ENCODE measurements at regions not wholly inside any gene's neighbourhood (a gene's known extent, or its start where the extent isn't known, plus 50 kb on each side); places are given as distances from the start of the nearest gene placed in this dataset.
"Not testable (repeated sequence)": the region's sequence is repeated elsewhere in the genome, so short reads cannot be mapped to it uniquely, and the experiment has no call there.

- Histone ChIP-seq H3K9me3 (ENCODE audit: control insufficient read depth in 2 of 2, low read length in 2 of 2) (peaks cover 0 to 5% of the 10 kb centered on the region in 2 donors), H3K4me1 (ENCODE audit: control insufficient read depth, insufficient read depth, low read length) (no peaks in the 10 kb centered on the region), H3K9ac (ENCODE audit: low read length in 2 of 2) (no peak overlapping the region), H3K4me3 (ENCODE audit: low read length in 2 of 2) (no peak overlapping the region), H3K36me3 (ENCODE audit: control insufficient read depth in 2 of 2, insufficient read depth in 2 of 2, low read length in 2 of 2) (no peaks in the 10 kb centered on the region), H3K27me3 (ENCODE audit: control insufficient read depth in 1 of 2, insufficient read depth in 2 of 2, low read length in 2 of 2) (no peaks in the 10 kb centered on the region), H3K27ac (ENCODE audit: low read length) (no peak overlapping the region)
Measured at GRCh38 chr18:55699233-55699765, 111.3 kb upstream of the TCF4 start.

GRCh38 chr18:55696811-55697210, 108.8 kb upstream of the TCF4 start:
- Histone ChIP-seq H3K9ac (ENCODE audit: low read length in 2 of 2) (no peak overlapping the region), H3K4me3 (ENCODE audit: low read length in 2 of 2) (no peak overlapping the region), H3K27me3 (ENCODE audit: control insufficient read depth in 1 of 2, insufficient read depth in 2 of 2, low read length in 2 of 2) (no peaks in the 10 kb centered on the region), H3K27ac (ENCODE audit: low read length) (no peak overlapping the region), H3K36me3 (ENCODE audit: control insufficient read depth in 2 of 2, insufficient read depth in 2 of 2, low read length in 2 of 2) (no peaks in the 10 kb centered on the region), H3K9me3 (ENCODE audit: control insufficient read depth in 2 of 2, low read length in 2 of 2) (no peaks in the 10 kb centered on the region), H3K4me1 (ENCODE audit: control insufficient read depth, insufficient read depth, low read length) (no peaks in the 10 kb centered on the region)

GRCh38 chr18:55695091-55695490, 107.1 kb upstream of the TCF4 start:
- Histone ChIP-seq H3K9me3 (ENCODE audit: control insufficient read depth in 2 of 2, low read length in 2 of 2) (no peaks in the 10 kb centered on the region), H3K27me3 (ENCODE audit: control insufficient read depth in 1 of 2, insufficient read depth in 2 of 2, low read length in 2 of 2) (no peaks in the 10 kb centered on the region), H3K4me3 (ENCODE audit: low read length in 2 of 2) (no peak overlapping the region), H3K4me1 (ENCODE audit: control insufficient read depth, insufficient read depth, low read length) (no peaks in the 10 kb centered on the region), H3K9ac (ENCODE audit: low read length in 2 of 2) (no peak overlapping the region), H3K27ac (ENCODE audit: low read length) (no peak overlapping the region), H3K36me3 (ENCODE audit: control insufficient read depth in 2 of 2, insufficient read depth in 2 of 2, low read length in 2 of 2) (no peaks in the 10 kb centered on the region)

- no peaks in the 10 kb centered on the region for H3K9me3 ChIP-seq (ENCODE audit: control insufficient read depth in 2 of 2, low read length in 2 of 2)
- no peak overlapping the region for H3K4me3 ChIP-seq (ENCODE audit: low read length in 2 of 2)
- no peaks in the 10 kb centered on the region for H3K27me3 ChIP-seq (ENCODE audit: control insufficient read depth in 1 of 2, insufficient read depth in 2 of 2, low read length in 2 of 2)
- H3K36me3 ChIP-seq (ENCODE audit: control insufficient read depth in 2 of 2, insufficient read depth in 2 of 2, low read length in 2 of 2): no peaks in the 10 kb centered on the region
- no peaks in the 10 kb centered on the region for H3K4me1 ChIP-seq (ENCODE audit: control insufficient read depth, insufficient read depth, low read length)
- no peak overlapping the region for H3K9ac ChIP-seq (ENCODE audit: low read length in 2 of 2)
- H3K27ac ChIP-seq (ENCODE audit: low read length): no peak overlapping the region
Measured at GRCh38 chr18:55694291-55694690, 106.3 kb upstream of the TCF4 start.

GRCh38 chr18:55688030-55688429, 100.0 kb upstream of the TCF4 start:
- Histone ChIP-seq H3K27ac (ENCODE audit: low read length) (no peak overlapping the region), H3K9ac (ENCODE audit: low read length in 2 of 2) (no peak overlapping the region), H3K36me3 (ENCODE audit: control insufficient read depth in 2 of 2, insufficient read depth in 2 of 2, low read length in 2 of 2) (no peaks in the 10 kb centered on the region), H3K27me3 (ENCODE audit: control insufficient read depth in 1 of 2, insufficient read depth in 2 of 2, low read length in 2 of 2) (no peaks in the 10 kb centered on the region), H3K4me3 (ENCODE audit: low read length in 2 of 2) (no peak overlapping the region), H3K4me1 (ENCODE audit: control insufficient read depth, insufficient read depth, low read length) (no peaks in the 10 kb centered on the region), H3K9me3 (ENCODE audit: control insufficient read depth in 2 of 2, low read length in 2 of 2) (no peaks in the 10 kb centered on the region)

GRCh38 chr18:55687106-55687505, 99.1 kb upstream of the TCF4 start:
- no peak overlapping the region for H3K27ac ChIP-seq (ENCODE audit: low read length)
- no peaks in the 10 kb centered on the region for H3K27me3 ChIP-seq (ENCODE audit: control insufficient read depth in 1 of 2, insufficient read depth in 2 of 2, low read length in 2 of 2)
- no peak overlapping the region for H3K9ac ChIP-seq (ENCODE audit: low read length in 2 of 2)
- no peaks in the 10 kb centered on the region for H3K9me3 ChIP-seq (ENCODE audit: control insufficient read depth in 2 of 2, low read length in 2 of 2)
- no peaks in the 10 kb centered on the region for H3K4me1 ChIP-seq (ENCODE audit: control insufficient read depth, insufficient read depth, low read length)
- no peak overlapping the region for H3K4me3 ChIP-seq (ENCODE audit: low read length in 2 of 2)
- no peaks in the 10 kb centered on the region for H3K36me3 ChIP-seq (ENCODE audit: control insufficient read depth in 2 of 2, insufficient read depth in 2 of 2, low read length in 2 of 2)

- no peak overlapping the region for H3K9ac ChIP-seq (ENCODE audit: low read length in 2 of 2)
- no peaks in the 10 kb centered on the region for H3K4me1 ChIP-seq (ENCODE audit: control insufficient read depth, insufficient read depth, low read length)
- H3K27ac ChIP-seq (ENCODE audit: low read length): no peak overlapping the region
- H3K9me3 ChIP-seq (ENCODE audit: control insufficient read depth in 2 of 2, low read length in 2 of 2): no peaks in the 10 kb centered on the region
- no peaks in the 10 kb centered on the region for H3K27me3 ChIP-seq (ENCODE audit: control insufficient read depth in 1 of 2, insufficient read depth in 2 of 2, low read length in 2 of 2)
- no peak overlapping the region for H3K4me3 ChIP-seq (ENCODE audit: low read length in 2 of 2)
- no peaks in the 10 kb centered on the region for H3K36me3 ChIP-seq (ENCODE audit: control insufficient read depth in 2 of 2, insufficient read depth in 2 of 2, low read length in 2 of 2)
Measured at GRCh38 chr18:55685638-55686037, 97.6 kb upstream of the TCF4 start.

GRCh38 chr18:55672574-55673361, 84.8 kb upstream of the TCF4 start:
- Histone ChIP-seq H3K27ac (ENCODE audit: low read length) (no peak overlapping the region), H3K4me3 (ENCODE audit: low read length in 2 of 2) (no peak overlapping the region), H3K36me3 (ENCODE audit: control insufficient read depth in 2 of 2, insufficient read depth in 2 of 2, low read length in 2 of 2) (no peaks in the 10 kb centered on the region), H3K4me1 (ENCODE audit: control insufficient read depth, insufficient read depth, low read length) (no peaks in the 10 kb centered on the region), H3K9ac (ENCODE audit: low read length in 2 of 2) (no peak overlapping the region), H3K9me3 (ENCODE audit: control insufficient read depth in 2 of 2, low read length in 2 of 2) (no peaks in the 10 kb centered on the region), H3K27me3 (ENCODE audit: control insufficient read depth in 1 of 2, insufficient read depth in 2 of 2, low read length in 2 of 2) (no peaks in the 10 kb centered on the region)

- Histone ChIP-seq H3K9me3 (ENCODE audit: control insufficient read depth in 2 of 2, low read length in 2 of 2) (no peaks in the 10 kb centered on the region), H3K4me1 (ENCODE audit: control insufficient read depth, insufficient read depth, low read length) (no peaks in the 10 kb centered on the region), H3K27me3 (ENCODE audit: control insufficient read depth in 1 of 2, insufficient read depth in 2 of 2, low read length in 2 of 2) (no peaks in the 10 kb centered on the region), H3K9ac (ENCODE audit: low read length in 2 of 2) (no peak overlapping the region), H3K4me3 (ENCODE audit: low read length in 2 of 2) (no peak overlapping the region), H3K27ac (ENCODE audit: low read length) (no peak overlapping the region), H3K36me3 (ENCODE audit: control insufficient read depth in 2 of 2, insufficient read depth in 2 of 2, low read length in 2 of 2) (no peaks in the 10 kb centered on the region)
Measured at GRCh38 chr18:55665506-55665905, 77.5 kb upstream of the TCF4 start.

GRCh38 chr18:55664758-55665400, 76.9 kb upstream of the TCF4 start:
- H3K27me3 ChIP-seq (ENCODE audit: control insufficient read depth in 1 of 2, insufficient read depth in 2 of 2, low read length in 2 of 2); H3K9me3 ChIP-seq (ENCODE audit: control insufficient read depth in 2 of 2, low read length in 2 of 2); H3K4me1 ChIP-seq (ENCODE audit: control insufficient read depth, insufficient read depth, low read length); H3K4me3 ChIP-seq (ENCODE audit: low read length in 2 of 2); H3K27ac ChIP-seq (ENCODE audit: low read length); H3K9ac ChIP-seq (ENCODE audit: low read length in 2 of 2); H3K36me3 ChIP-seq (ENCODE audit: control insufficient read depth in 2 of 2, insufficient read depth in 2 of 2, low read length in 2 of 2): not testable (repeated sequence)

GRCh38 chr18:55663891-55664290, 75.9 kb upstream of the TCF4 start:
- no peaks in the 10 kb centered on the region for H3K27me3 ChIP-seq (ENCODE audit: control insufficient read depth in 1 of 2, insufficient read depth in 2 of 2, low read length in 2 of 2)
- H3K9me3 ChIP-seq (ENCODE audit: control insufficient read depth in 2 of 2, low read length in 2 of 2): no peaks in the 10 kb centered on the region
- no peak overlapping the region for H3K9ac ChIP-seq (ENCODE audit: low read length in 2 of 2)
- H3K4me3 ChIP-seq (ENCODE audit: low read length in 2 of 2): no peak overlapping the region
- no peak overlapping the region for H3K27ac ChIP-seq (ENCODE audit: low read length)
- H3K36me3 ChIP-seq (ENCODE audit: control insufficient read depth in 2 of 2, insufficient read depth in 2 of 2, low read length in 2 of 2): no peaks in the 10 kb centered on the region
- H3K4me1 ChIP-seq (ENCODE audit: control insufficient read depth, insufficient read depth, low read length): no peaks in the 10 kb centered on the region

All from stomach smooth muscle (tissue), 2 donors.